Neural progenitor cell (in vitro differentiated cells): ENCODE measurements at regions not wholly inside any gene's neighbourhood (a gene's known extent, or its start where the extent isn't known, plus 50 kb on each side); places are given as distances from the start of the nearest gene placed in this dataset.
"Not testable (repeated sequence)": the region's sequence is repeated elsewhere in the genome, so short reads cannot be mapped to it uniquely, and the experiment has no call there.

Source experiments
- DNase-seq: peaks from one replicate; pipeline ENCODE4 v3.0.0-alpha.2; 2016; ENCODE audit warnings: low spot score
- H2AFZ ChIP-seq: fragments of 200-600 bp; sonication (generic); replicated peaks from 2 replicates; pipeline ENCODE4 v1.6.1; 2016; ENCODE audit warnings: antibody characterized with exemption
- H3F3A ChIP-seq: fragments of 200-600 bp; sonication (generic); 2 replicates; pipeline ENCODE4 v1.6.1; 2016; ENCODE audit warnings: antibody characterized with exemption, low read depth
- H3K27ac ChIP-seq: fragments of 200-600 bp; sonication (generic); 2 replicates; pipeline ENCODE4 v1.5.1; 2016; ENCODE audit warnings: mild to moderate bottlenecking
- H3K27me3 ChIP-seq: fragments of 200-600 bp; sonication (generic); 2 replicates; pipeline ENCODE4 v1.6.1; 2016; ENCODE audit warnings: mild to moderate bottlenecking, moderate library complexity
- H3K36me3 ChIP-seq: fragments of 200-600 bp; sonication (generic); 2 replicates; pipeline ENCODE4 v1.5.1; 2016
- H3K4me1 ChIP-seq: fragments of 200-600 bp; sonication (generic); 2 replicates; pipeline ENCODE4 v1.6.1; 2016; ENCODE audit warnings: mixed run types
- H3K4me2 ChIP-seq: fragments of 200-600 bp; sonication (generic); 2 replicates; pipeline ENCODE4 v1.6.1; 2016
- H3K4me3 ChIP-seq: fragments of 200-600 bp; sonication (generic); 2 replicates; pipeline ENCODE4 v1.5.1; 2016
- H3K79me2 ChIP-seq: fragments of 200-600 bp; sonication (generic); 2 replicates; pipeline ENCODE4 v1.6.1; 2016; ENCODE audit warnings: low read depth
- H3K9ac ChIP-seq: fragments of 200-600 bp; sonication (generic); 2 replicates; pipeline ENCODE4 v1.6.1; 2016
- H3K9me3 ChIP-seq: fragments of 200-600 bp; sonication (generic); 2 replicates; pipeline ENCODE4 v1.5.1; 2016; ENCODE audit warnings: low read depth
- H4K20me1 ChIP-seq: fragments of 200-600 bp; sonication (generic); 2 replicates; pipeline ENCODE4 v1.6.1; 2016; ENCODE audit warnings: low read depth
- H3K27ac Mint-ChIP-seq: 3 replicates; pipeline ENCODE4 v1.8.0; 2021; ENCODE audit warnings: mixed read lengths
- H3K27me3 Mint-ChIP-seq: 2 replicates; pipeline ENCODE4 v1.8.0; 2022; ENCODE audit warnings: low read depth, mild to moderate bottlenecking, inconsistent platforms, moderate library complexity, mixed read lengths; ENCODE audit not compliant: insufficient read depth
- H3K36me3 Mint-ChIP-seq: 3 replicates; pipeline ENCODE4 v1.8.0; 2021; ENCODE audit warnings: mixed read lengths
- H3K4me1 Mint-ChIP-seq: 3 replicates; pipeline ENCODE4 v1.8.0; 2021; ENCODE audit warnings: mixed read lengths
- H3K4me3 Mint-ChIP-seq: 3 replicates; pipeline ENCODE4 v1.8.0; 2021; ENCODE audit warnings: mild to moderate bottlenecking, moderate library complexity, mixed read lengths
- H3K9me3 Mint-ChIP-seq: 3 replicates; pipeline ENCODE4 v1.8.0; 2020; ENCODE audit warnings: mixed read lengths
- CTCF ChIP-seq: fragments of 200-600 bp; sonication (generic); IDR thresholded peaks from 2 replicates; pipeline ENCODE4 v1.5.1; 2017; ENCODE audit warnings: antibody characterized with exemption, mild to moderate bottlenecking
- EZH2 ChIP-seq: fragments of 200-600 bp; sonication (generic); IDR thresholded peaks from 2 replicates; pipeline ENCODE4 v1.6.1; 2017; ENCODE audit warnings: antibody characterized with exemption, mild to moderate bottlenecking, moderate library complexity
- EZH2phosphoT487 ChIP-seq: fragments of 200-600 bp; sonication (generic); IDR thresholded peaks from 2 replicates; pipeline ENCODE4 v1.6.1; 2017; ENCODE audit warnings: antibody characterized with exemption

DNA sequence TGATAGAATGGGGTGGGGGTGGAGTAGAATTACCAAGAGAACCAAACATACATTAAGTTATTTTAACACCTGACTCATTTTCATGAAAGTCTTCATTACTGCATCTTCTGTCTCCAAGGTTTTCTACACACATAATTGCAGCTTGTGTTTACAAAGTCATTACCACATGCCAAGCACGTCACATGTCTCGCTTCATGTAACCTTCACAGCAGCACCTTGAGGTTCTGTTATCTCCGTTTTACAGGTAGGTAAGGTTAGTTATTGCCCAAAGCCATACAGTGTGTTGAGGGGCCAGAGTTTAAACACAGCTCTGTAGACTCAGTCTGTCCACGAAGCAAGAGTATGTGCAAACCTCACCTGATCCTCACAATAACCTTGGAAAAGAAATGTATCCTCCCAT lies 64.3 kb upstream of the RBM19 start:
- H3K79me2 ChIP-seq, result no peaks in the 10 kb centered on the region
- no peak overlapping the region for H3K27ac Mint-ChIP-seq
- TF ChIP-seq CTCF, result no peak
- TF ChIP-seq EZH2, result no peak
- TF ChIP-seq EZH2phosphoT487, result no peak
- H2AFZ ChIP-seq, result no peak overlapping the region
- no peak for DNase-seq
- no peaks in the 10 kb centered on the region for H3K9me3 Mint-ChIP-seq
- H3K4me1 Mint-ChIP-seq, result no peaks in the 10 kb centered on the region
- peaks cover 34% of the 10 kb centered on the region for H3K27me3 ChIP-seq
- H3K36me3 Mint-ChIP-seq, result no peaks in the 10 kb centered on the region
- H3K9me3 ChIP-seq, result no peaks in the 10 kb centered on the region
- H3K4me3 ChIP-seq, result no peak overlapping the region
- no peak overlapping the region for H3K4me2 ChIP-seq
- peaks cover 3% of the 10 kb centered on the region for H3K27me3 Mint-ChIP-seq
- no peaks in the 10 kb centered on the region for H3F3A ChIP-seq
- H3K27ac ChIP-seq, result no peak overlapping the region
- no peak overlapping the region for H3K9ac ChIP-seq
- H3K36me3 ChIP-seq, result no peaks in the 10 kb centered on the region
- no peaks in the 10 kb centered on the region for H3K4me1 ChIP-seq
- no peaks in the 10 kb centered on the region for H4K20me1 ChIP-seq
- no peak overlapping the region for H3K4me3 Mint-ChIP-seq

DNA sequence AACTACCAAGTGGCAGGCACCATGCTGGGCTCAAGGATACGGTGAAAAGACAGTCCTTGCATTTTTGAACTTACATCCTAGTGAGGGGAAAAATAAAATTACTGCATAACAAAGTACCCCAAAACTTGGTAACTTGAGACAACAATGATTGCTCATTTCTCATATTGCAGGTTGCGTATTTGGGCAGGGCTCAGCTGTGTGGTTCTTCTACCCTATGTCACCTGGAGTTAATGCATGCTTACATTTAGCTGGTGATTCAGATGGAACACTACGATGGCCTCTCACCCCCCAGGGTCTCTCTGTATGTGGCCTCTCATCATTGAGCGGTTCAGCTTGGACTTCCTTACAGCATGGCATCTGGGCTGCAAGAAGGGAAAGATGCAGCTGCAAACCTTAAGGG lies 60.7 kb upstream of the RBM19 start:
- Histone ChIP-seq H4K20me1 (no peaks in the 10 kb centered on the region), H3K36me3 (no peaks in the 10 kb centered on the region), H3K79me2 (no peaks in the 10 kb centered on the region), H3K27me3 (peaks cover 20% of the 10 kb centered on the region), H3K4me1 (no peaks in the 10 kb centered on the region), H3K9ac (no peak overlapping the region), H3K27ac (no peak overlapping the region), H3K4me3 (no peak overlapping the region), H3K4me2 (no peak overlapping the region), H3F3A (no peaks in the 10 kb centered on the region), H2AFZ (no peak overlapping the region), H3K9me3 (no peaks in the 10 kb centered on the region)
- Mint-ChIP-seq H3K4me1 (no peaks in the 10 kb centered on the region), H3K36me3 (no peaks in the 10 kb centered on the region), H3K9me3 (no peaks in the 10 kb centered on the region), H3K4me3 (no peak overlapping the region), H3K27me3 (peaks cover 7% of the 10 kb centered on the region), H3K27ac (no peak overlapping the region)
- DNase-seq, result no peak
- no peak for TF ChIP-seq CTCF
- no peak for TF ChIP-seq EZH2phosphoT487
- no peak for TF ChIP-seq EZH2

GRCh38 chr12:114025935-114026334 lies 59.8 kb upstream of the RBM19 start:
- no peak for DNase-seq
- H3K9me3 Mint-ChIP-seq, result no peaks in the 10 kb centered on the region
- H4K20me1 ChIP-seq, result no peaks in the 10 kb centered on the region
- H3K27ac Mint-ChIP-seq, result no peak overlapping the region
- H3K27me3 ChIP-seq, result peaks cover 20% of the 10 kb centered on the region
- H3K4me1 Mint-ChIP-seq, result no peaks in the 10 kb centered on the region
- no peaks in the 10 kb centered on the region for H3K79me2 ChIP-seq
- no peaks in the 10 kb centered on the region for H3K36me3 Mint-ChIP-seq
- H3K27ac ChIP-seq, result no peak overlapping the region
- H3K9me3 ChIP-seq, result no peaks in the 10 kb centered on the region
- H2AFZ ChIP-seq, result no peak overlapping the region
- no peaks in the 10 kb centered on the region for H3K4me1 ChIP-seq
- no peak overlapping the region for H3K9ac ChIP-seq
- no peaks in the 10 kb centered on the region for H3F3A ChIP-seq
- H3K4me3 Mint-ChIP-seq, result no peak overlapping the region
- no peak overlapping the region for H3K4me3 ChIP-seq
- peaks cover 9% of the 10 kb centered on the region for H3K27me3 Mint-ChIP-seq
- no peaks in the 10 kb centered on the region for H3K36me3 ChIP-seq
- TF ChIP-seq EZH2phosphoT487 (no peak), CTCF (no peak), EZH2 (no peak)
- no peak overlapping the region for H3K4me2 ChIP-seq

DNA sequence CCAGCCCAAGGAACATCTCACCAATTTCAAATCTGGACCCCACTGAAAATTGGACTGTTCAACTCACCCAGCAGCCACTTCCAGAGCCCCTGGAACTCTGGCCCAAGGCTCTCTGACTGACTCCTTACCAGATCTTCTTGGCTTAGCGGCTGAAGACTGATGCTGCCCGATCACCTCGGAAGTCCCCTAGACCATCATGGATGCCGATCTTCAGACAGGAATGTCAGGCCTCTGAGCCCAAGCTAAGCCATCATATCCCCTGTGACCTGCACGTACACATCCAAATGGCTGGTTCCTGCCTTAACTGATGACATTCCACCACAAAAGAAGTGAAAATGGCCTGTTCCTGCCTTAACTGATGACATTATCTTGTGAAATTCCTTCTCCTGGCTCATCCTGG lies 56.0 kb upstream of the RBM19 start:
- H3K36me3 Mint-ChIP-seq, H3K4me1 ChIP-seq, H3K36me3 ChIP-seq, H3K9ac ChIP-seq, H3F3A ChIP-seq, DNase-seq, H3K9me3 ChIP-seq, H3K4me3 Mint-ChIP-seq, H3K4me1 Mint-ChIP-seq, H2AFZ ChIP-seq, H3K27ac ChIP-seq, H3K4me3 ChIP-seq, H3K9me3 Mint-ChIP-seq, H3K79me2 ChIP-seq, H3K4me2 ChIP-seq, H4K20me1 ChIP-seq: not testable (repeated sequence)
- Mint-ChIP-seq H3K27me3 (peaks cover 19% of the 10 kb centered on the region), H3K27ac (peak overlapping the region; percentile 63)
- H3K27me3 ChIP-seq, result peaks cover 33% of the 10 kb centered on the region
